ENCODE measurements at regions not wholly inside any gene's neighbourhood (a gene's known extent, or its start where the extent isn't known, plus 50 kb on each side); places are given as distances from the start of the nearest gene placed in this dataset.

GRCh38 chr2:121041516-121041915 is 243.5 kb downstream of the TFCP2L1 start:
- peaks cover 3% of the 10 kb centered on the region for H3K9me3 Mint-ChIP-seq (ENCODE audit: unreplicated experiment)
- no peak for FAIRE-seq
- H2AFZ ChIP-seq (ENCODE audit: low read depth, low read length), result no peak overlapping the region
- no peak overlapping the region for H3K4me3 ChIP-seq (ENCODE audit: insufficient read depth, low read depth, low read length)
- TF ChIP-seq CTCF (IDR thresholded peaks at IDR 0.05; ENCODE audit: insufficient read depth, low read depth, low read length) (no peak), EZH2 (IDR thresholded peaks at IDR 0.05; ENCODE audit: insufficient read depth, low read length) (no peak)
- peaks cover 58% of the 10 kb centered on the region for H3K27me3 Mint-ChIP-seq (ENCODE audit: low read depth, unreplicated experiment)
- DNase-seq (ENCODE audit: low read depth), result no peak
- no peak overlapping the region for H3K4me3 Mint-ChIP-seq (ENCODE audit: unreplicated experiment)
- H3K36me3 ChIP-seq (ENCODE audit: insufficient read depth, low read length), result no peaks in the 10 kb centered on the region
- H3K4me1 ChIP-seq (ENCODE audit: insufficient read depth, low read length), result no peaks in the 10 kb centered on the region
- H3K27me3 ChIP-seq (ENCODE audit: insufficient read depth, low read length), result peaks cover 18% of the 10 kb centered on the region
- no peak overlapping the region for H3K27ac ChIP-seq (ENCODE audit: low read depth, low read length)
- H3K4me2 ChIP-seq (ENCODE audit: low read length), result no peak overlapping the region
- H3K36me3 Mint-ChIP-seq (ENCODE audit: low read depth, unreplicated experiment), result peaks cover 2% of the 10 kb centered on the region
- H4K20me1 ChIP-seq (ENCODE audit: insufficient read depth, low read length), result no peaks in the 10 kb centered on the region
- no peaks in the 10 kb centered on the region for H3K9me3 ChIP-seq (ENCODE audit: insufficient read depth, low read depth, low read length)
- H3K27ac Mint-ChIP-seq (ENCODE audit: unreplicated experiment), result no peak overlapping the region
- H3K9ac ChIP-seq (ENCODE audit: low read length), result no peak overlapping the region
- H3K4me1 Mint-ChIP-seq (ENCODE audit: low read depth, unreplicated experiment), result no peaks in the 10 kb centered on the region
- no peaks in the 10 kb centered on the region for H3K79me2 ChIP-seq (ENCODE audit: insufficient read depth, low read length)

- peaks cover 18% of the 10 kb centered on the region for H3K27me3 ChIP-seq (ENCODE audit: insufficient read depth, low read length)
- H3K4me3 Mint-ChIP-seq (ENCODE audit: unreplicated experiment), result no peak overlapping the region
- no peaks in the 10 kb centered on the region for H3K79me2 ChIP-seq (ENCODE audit: insufficient read depth, low read length)
Observed at GRCh38 chr2:121043061-121043826, 241.8 kb downstream of the TFCP2L1 start.

More at GRCh38 chr2:121043061-121043826, 241.8 kb downstream of the TFCP2L1 start:
- Histone ChIP-seq H3K4me1 (ENCODE audit: insufficient read depth, low read length) (no peaks in the 10 kb centered on the region), H3K9ac (ENCODE audit: low read length) (no peak overlapping the region), H3K4me3 (ENCODE audit: insufficient read depth, low read depth, low read length) (no peak overlapping the region), H3K4me2 (ENCODE audit: low read length) (no peak overlapping the region), H4K20me1 (ENCODE audit: insufficient read depth, low read length) (no peaks in the 10 kb centered on the region), H3K9me3 (ENCODE audit: insufficient read depth, low read depth, low read length) (no peaks in the 10 kb centered on the region), H2AFZ (ENCODE audit: low read depth, low read length) (no peak overlapping the region), H3K27ac (ENCODE audit: low read depth, low read length) (no peak overlapping the region), H3K36me3 (ENCODE audit: insufficient read depth, low read length) (no peaks in the 10 kb centered on the region)
- Mint-ChIP-seq H3K4me1 (ENCODE audit: low read depth, unreplicated experiment) (no peaks in the 10 kb centered on the region), H3K27ac (ENCODE audit: unreplicated experiment) (peak overlapping the region; percentile 63), H3K9me3 (ENCODE audit: unreplicated experiment) (peaks cover 3% of the 10 kb centered on the region), H3K27me3 (ENCODE audit: low read depth, unreplicated experiment) (peaks cover 63% of the 10 kb centered on the region), H3K36me3 (ENCODE audit: low read depth, unreplicated experiment) (peaks cover 2% of the 10 kb centered on the region)
- FAIRE-seq, result no peak
- no peak for DNase-seq (ENCODE audit: low read depth)
- no peak for TF ChIP-seq CTCF (IDR thresholded peaks at IDR 0.05; ENCODE audit: insufficient read depth, low read depth, low read length)
- no peak for TF ChIP-seq EZH2 (IDR thresholded peaks at IDR 0.05; ENCODE audit: insufficient read depth, low read length)
